HepG2 (cell line): ENCODE measurements at regions not wholly inside any gene's neighbourhood (a gene's known extent, or its start where the extent isn't known, plus 50 kb on each side); places are given as distances from the start of the nearest gene placed in this dataset.

Experiments used
- ATAC-seq: fragments of 200-7000 bp; cut with Tn5 transposase; 3 replicates; pipeline ENCODE4 v1.9.1; 2020; ENCODE audit warnings: mild to moderate bottlenecking, moderate library complexity
- BruUV-seq: library from RNA; stranded (reverse); fragments of 400-500 nt; replicated peaks from 2 replicates; lab custom pipeline; 2021; lab: Mats Ljungman, UMichigan
- CTCF ChIA-PET: fragments of 300-600 bp; formaldehyde crosslinking; extraction: SDS; loops from one replicate; lab custom pipeline; 2021; ENCODE audit warnings: low total read pairs, inconsistent platforms, low intra/inter-chr PET ratio; lab: Yijun Ruan, JAX
- POLR2A ChIA-PET: fragments of 350-600 bp; sonication (Branson Sonifier 250); formaldehyde crosslinking; loops from one replicate; lab custom pipeline; 2020; ENCODE audit warnings: antibody characterized with exemption, inconsistent platforms; lab: Yijun Ruan, JAX
- DNase-seq: peaks from one replicate; pipeline ENCODE4 v3.0.0-alpha.2; 2015; ENCODE audit warnings: low spot score
- FAIRE-seq: peaks from 3 replicates; lab custom pipeline; 2011; peaks lifted over from hg19 to GRCh38; lab: Jason Lieb, UNC
- H2AFZ ChIP-seq: one replicate; pipeline ENCODE4 v1.6.1; 2011; ENCODE audit warnings: low read length, inconsistent platforms
- H3K27ac ChIP-seq: fragments of 300-600 bp; 3 replicates; pipeline ENCODE4 v1.8.0; 2011; ENCODE audit warnings: mixed run types, mild to moderate bottlenecking, mixed read lengths, low read length, inconsistent platforms; ENCODE audit not compliant: insufficient read depth; ENCODE audit errors: extremely low read length
- H3K27me3 ChIP-seq, 2 experiments: fragments of 200-600 bp in 1 of 2; 2 replicates in 1 of 2; 3 replicates in 1 of 2; pipeline versions ENCODE4 v1.6.0 to v1.8.0; 2011; ENCODE audit warnings: low read length in 2 of 2, mild to moderate bottlenecking in 2 of 2, moderate library complexity in 2 of 2, inconsistent platforms in 1 of 2; ENCODE audit not compliant: insufficient read depth in 2 of 2, control insufficient read depth in 1 of 2
- H3K36me3 ChIP-seq, 2 experiments: fragments of 200-600 bp in 1 of 2; replicated peaks in 1 of 2; 2 replicates in 1 of 2; 3 replicates in 1 of 2; pipeline versions ENCODE4 v1.5.1 to v1.8.0; 2011; ENCODE audit warnings: low read length in 2 of 2, inconsistent platforms in 1 of 2; ENCODE audit not compliant: insufficient read depth in 2 of 2, control insufficient read depth in 1 of 2
- H3K4me1 ChIP-seq: 2 replicates; pipeline ENCODE4 v1.5.1; 2012; ENCODE audit warnings: low read length, inconsistent platforms; ENCODE audit not compliant: insufficient read depth
- H3K4me2 ChIP-seq: 2 replicates; pipeline ENCODE4 v1.6.0; 2011; ENCODE audit warnings: low read depth, low read length, inconsistent platforms
- H3K4me3 ChIP-seq, 3 experiments: fragments of 200-600 bp in 1 of 3; sonication (generic), shearing (Covaris generic) in 1 of 3; replicated peaks in 1 of 3; 2 replicates each; pipeline ENCODE4 v1.5.1; 2011 to 2016; ENCODE audit warnings: low read length in 3 of 3, inconsistent platforms in 2 of 3, low read depth in 2 of 3, mild to moderate bottlenecking in 2 of 3, control low read depth in 1 of 3, mixed read lengths in 1 of 3; ENCODE audit not compliant: insufficient read depth in 1 of 3
- H3K79me2 ChIP-seq: one replicate; pipeline ENCODE4 v1.6.1; 2011; ENCODE audit warnings: low read length, inconsistent platforms; ENCODE audit not compliant: insufficient read depth
- H3K9ac ChIP-seq: 2 replicates; pipeline ENCODE4 v1.6.0; 2011; ENCODE audit warnings: mild to moderate bottlenecking, low read depth, low read length, inconsistent platforms; ENCODE audit not compliant: insufficient read depth
- H3K9me3 ChIP-seq: 2 replicates; pipeline ENCODE4 v1.5.1; 2012; ENCODE audit warnings: mild to moderate bottlenecking, low read length
- H4K20me1 ChIP-seq: 2 replicates; pipeline ENCODE4 v1.6.0; 2011; ENCODE audit warnings: inconsistent platforms, mild to moderate bottlenecking, low read length, moderate library complexity; ENCODE audit not compliant: insufficient read depth
- AFF4 ChIP-seq: sonication (generic); formaldehyde crosslinking; IDR thresholded peaks from 2 replicates; pipeline ENCODE4 v1.4.0; 2020; ENCODE audit warnings: missing genetic modification reagents
- AGO2 ChIP-seq: fragments of 200-400 bp; formaldehyde crosslinking; optimal IDR thresholded peaks from 2 replicates; pipeline ENCODE3; 2017; ENCODE audit warnings: mild to moderate bottlenecking, low read depth, low read length, moderate library complexity
- AHDC1 ChIP-seq: sonication (generic); formaldehyde crosslinking; IDR thresholded peaks from 2 replicates; pipeline ENCODE4 v1.5.1; 2020; ENCODE audit warnings: mild to moderate bottlenecking, missing genetic modification reagents, borderline replicate concordance
- KDM6A ChIP-seq: IDR thresholded peaks from 2 replicates; pipeline ENCODE4 v1.6.1; 2016; ENCODE audit warnings: low read depth
- KLF12 ChIP-seq: sonication (generic); formaldehyde crosslinking; IDR thresholded peaks from 2 replicates; pipeline ENCODE4 v1.4.0; 2020; ENCODE audit warnings: missing genetic modification reagents, borderline replicate concordance
- KMT2A ChIP-seq: sonication (generic); formaldehyde crosslinking; IDR thresholded peaks from 2 replicates; pipeline ENCODE4 v1.4.0; 2020; ENCODE audit warnings: missing genetic modification reagents
- RFXANK ChIP-seq: IDR thresholded peaks from 2 replicates; pipeline ENCODE4 v1.6.1; 2016
- ZFP1 ChIP-seq: IDR thresholded peaks from 2 replicates; pipeline ENCODE4 v1.6.1; 2016
- ZNF224 ChIP-seq: sonication (generic); formaldehyde crosslinking; IDR thresholded peaks from 2 replicates; pipeline ENCODE4 v1.5.0; 2020; ENCODE audit warnings: mild to moderate bottlenecking, missing genetic modification reagents
- ZNF280B ChIP-seq: sonication (generic); formaldehyde crosslinking; IDR thresholded peaks from 2 replicates; pipeline ENCODE4 v1.5.0; 2020; ENCODE audit warnings: missing genetic modification reagents, mild to moderate bottlenecking, borderline replicate concordance
- ZNF564 ChIP-seq: sonication (generic); formaldehyde crosslinking; IDR thresholded peaks from 2 replicates; pipeline ENCODE4 v1.8.1; 2023; ENCODE audit warnings: mild to moderate bottlenecking, missing genetic modification reagents
- ZNF660 ChIP-seq: sonication (generic); formaldehyde crosslinking; IDR thresholded peaks from 2 replicates; pipeline ENCODE4 v1.5.1; 2020; ENCODE audit warnings: mild to moderate bottlenecking, low read depth, missing genetic modification reagents, borderline replicate concordance
- ZNF740 ChIP-seq: sonication (generic); formaldehyde crosslinking; IDR thresholded peaks from 2 replicates; pipeline ENCODE4 v1.4.0; 2020; ENCODE audit warnings: missing genetic modification reagents
- ZSCAN22 ChIP-seq: sonication (generic); formaldehyde crosslinking; IDR thresholded peaks from 2 replicates; pipeline ENCODE4 v1.4.0; 2020; ENCODE audit warnings: mild to moderate bottlenecking, missing genetic modification reagents
- WGBS: methylation state at CpG from one replicate; pipeline ENCODE4 v1.1.6; 2017; ENCODE audit warnings: low lambda C conversion rate; 5-methylcytosine and 5-hydroxymethylcytosine counted together
- in situ Hi-C: cut with HindIII; loops from 2 replicates; pipeline ENCODE4 v1.10.0; 2017; ENCODE audit warnings: low pct_unique_long_range_greater_than_20kb; ENCODE audit not compliant: extremely low pct_ligation_motif_present
- intact Hi-C: fragments of 100-400 bp; cut with micrococcal nuclease; formaldehyde crosslinking; loops from one replicate; pipeline ENCODE4 v1.10.0; 2022; ENCODE audit not compliant: unreplicated experiment

DNA sequence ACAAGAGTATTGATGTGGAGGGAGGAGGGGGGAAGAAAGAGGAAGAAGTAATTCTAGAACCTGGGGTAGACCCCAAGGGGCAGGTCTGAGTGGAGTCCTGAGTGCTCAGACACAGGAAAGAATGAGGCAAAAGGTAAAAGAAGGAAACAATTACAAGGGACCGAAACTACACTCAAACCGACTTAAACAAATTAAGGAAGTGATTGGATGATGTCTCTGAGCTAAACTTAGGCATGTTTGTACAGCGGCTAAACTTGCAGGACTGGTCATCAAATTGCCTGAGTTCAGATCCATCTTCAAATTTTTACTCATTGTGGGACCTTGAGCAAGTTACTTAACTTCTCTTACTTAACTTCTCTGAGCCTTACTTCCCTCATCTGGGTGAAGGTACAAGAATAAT is 86.3 kb upstream of the LRRC55 start:
- WGBS, result 0% methylated on average over 3 of the region's 3 CpGs
- Histone ChIP-seq H3K4me2 (no peak overlapping the region), H3K9me3 (no peaks in the 10 kb centered on the region), H3K79me2 (no peaks in the 10 kb centered on the region), H3K4me3 (no peak overlapping the region), H3K27ac (no peak overlapping the region), H3K36me3 (no peaks in the 10 kb centered on the region), H3K27me3 (no peaks in the 10 kb centered on the region), H3K9ac (no peak overlapping the region), H3K4me1 (no peaks in the 10 kb centered on the region), H2AFZ (no peak overlapping the region), H4K20me1 (no peaks in the 10 kb centered on the region)
- DNase-seq, result no peak
- in situ Hi-C loops (no loop called here), intact Hi-C loops (no loop called here)
- FAIRE-seq, result no peak
- CTCF ChIA-PET, result no interaction called here
- no TSS peak for BruUV-seq
- no peak for ATAC-seq
- POLR2A ChIA-PET, result no interaction called here
- no peak for TF ChIP-seq KLF12 (CRISPR knock-in tag)
- no peak for TF ChIP-seq ZNF740 (CRISPR knock-in tag)
- no peak for TF ChIP-seq ZNF660 (CRISPR knock-in tag)
- no peak for TF ChIP-seq ZNF564 (CRISPR knock-in tag)
- TF ChIP-seq ZNF224 (CRISPR knock-in tag), result no peak
- no peak for TF ChIP-seq ZFP1
- no peak for TF ChIP-seq RFXANK
- TF ChIP-seq ZSCAN22 (CRISPR knock-in tag), result no peak
- no peak for TF ChIP-seq AGO2
- no peak for TF ChIP-seq KMT2A (CRISPR knock-in tag)
- no peak for TF ChIP-seq KDM6A (CRISPR knock-in tag)
- no peak for TF ChIP-seq ZNF280B (CRISPR knock-in tag)
- TF ChIP-seq AFF4, result no peak
- no peak for TF ChIP-seq AHDC1 (CRISPR knock-in tag)
